DND-41 (cell line): ENCODE measurements at regions not wholly inside any gene's neighbourhood (a gene's known extent, or its start where the extent isn't known, plus 50 kb on each side); places are given as distances from the start of the nearest gene placed in this dataset.

Experiments
- ATAC-seq: fragments of 200-7000 bp; cut with Tn5 transposase; 3 replicates; pipeline ENCODE4 v1.9.1; 2021; ENCODE audit warnings: low read depth; ENCODE audit not compliant: insufficient read depth
- DNase-seq: peaks from one replicate; pipeline ENCODE4 v3.0.0-alpha.2; 2020
- H2AFZ ChIP-seq: 2 replicates; pipeline ENCODE4 v1.6.0; 2012; ENCODE audit warnings: low read depth, low read length
- H3K27ac ChIP-seq: 2 replicates; pipeline ENCODE4 v1.5.1; 2012; ENCODE audit warnings: low read length, inconsistent platforms
- H3K27me3 ChIP-seq: fragments of 200-600 bp; sonication (generic); 2 replicates; pipeline ENCODE4 v1.6.0; 2012; ENCODE audit warnings: low read length, mild to moderate bottlenecking, inconsistent platforms; ENCODE audit not compliant: insufficient read depth, poor library complexity
- H3K36me3 ChIP-seq: 2 replicates; pipeline ENCODE4 v1.5.1; 2012; ENCODE audit warnings: low read length, inconsistent platforms; ENCODE audit not compliant: insufficient read depth
- H3K4me1 ChIP-seq: 2 replicates; pipeline ENCODE4 v1.5.1; 2012; ENCODE audit warnings: mild to moderate bottlenecking, low read length; ENCODE audit not compliant: insufficient read depth
- H3K4me2 ChIP-seq: 2 replicates; pipeline ENCODE4 v1.6.0; 2012; ENCODE audit warnings: mild to moderate bottlenecking, moderate library complexity, low read length, inconsistent platforms; ENCODE audit not compliant: insufficient read depth
- H3K4me3 ChIP-seq, 2 experiments: fragments of 200-600 bp in 1 of 2; shearing (Covaris generic) in 1 of 2; 2 replicates each; pipeline ENCODE4 v1.5.1; 2012 to 2016; ENCODE audit warnings: inconsistent platforms in 2 of 2, low read length in 2 of 2, mild to moderate bottlenecking in 2 of 2, low read depth in 1 of 2, moderate library complexity in 1 of 2
- H3K79me2 ChIP-seq: 2 replicates; pipeline ENCODE4 v1.6.0; 2012; ENCODE audit warnings: low read length, inconsistent platforms; ENCODE audit not compliant: insufficient read depth
- H3K9ac ChIP-seq: 2 replicates; pipeline ENCODE4 v1.6.0; 2012; ENCODE audit warnings: low read depth, mild to moderate bottlenecking, inconsistent platforms, low read length, moderate library complexity
- H3K9me3 ChIP-seq: 2 replicates; pipeline ENCODE4 v1.5.1; 2012; ENCODE audit warnings: low read length, moderate library complexity, mild to moderate bottlenecking, inconsistent platforms; ENCODE audit not compliant: insufficient read depth, severe bottlenecking
- H4K20me1 ChIP-seq: 2 replicates; pipeline ENCODE4 v1.6.0; 2012; ENCODE audit warnings: low read length; ENCODE audit not compliant: insufficient read depth
- EZH2 ChIP-seq: IDR thresholded peaks from 3 replicates; pipeline ENCODE4 v1.6.1; 2012; ENCODE audit warnings: borderline replicate concordance, low read depth, mild to moderate bottlenecking, moderate library complexity, low read length, inconsistent platforms; ENCODE audit not compliant: severe bottlenecking
- TF ChIP-seq, protein P1 (sequence below): IDR thresholded peaks from 2 replicates; pipeline ENCODE4 v1.5.1; 2012; ENCODE audit warnings: borderline replicate concordance, low read length, moderate library complexity, mild to moderate bottlenecking; ENCODE audit not compliant: poor library complexity, severe bottlenecking; ENCODE audit errors: extremely low read depth

DNA sequence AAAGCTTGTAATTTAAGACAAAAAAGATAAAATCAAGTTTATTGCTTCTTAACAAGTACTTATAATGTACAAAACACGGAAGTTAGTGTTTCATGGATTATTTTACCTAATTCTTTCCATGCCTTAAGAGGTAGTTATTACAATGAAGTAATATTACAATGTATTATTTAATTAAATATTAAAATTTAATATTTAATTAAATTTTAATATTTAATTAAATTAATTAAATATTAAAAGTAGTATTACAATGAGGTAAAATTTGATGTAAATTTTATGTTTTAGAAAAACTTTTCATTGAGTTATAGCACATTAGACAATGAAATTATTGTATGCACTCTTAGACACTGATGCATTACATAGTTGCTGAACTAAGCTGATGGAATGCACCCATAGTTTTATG lies 220.7 kb upstream of the NETO1 start:
- Histone ChIP-seq H3K4me2 (no peak overlapping the region), H3K9me3 (no peaks in the 10 kb centered on the region), H3K79me2 (no peaks in the 10 kb centered on the region), H3K36me3 (no peaks in the 10 kb centered on the region), H3K27ac (no peak overlapping the region), H3K27me3 (no peaks in the 10 kb centered on the region), H4K20me1 (no peaks in the 10 kb centered on the region), H3K9ac (no peak overlapping the region), H3K4me3 (no peak overlapping the region), H2AFZ (no peak overlapping the region), H3K4me1 (no peaks in the 10 kb centered on the region)
- no peak for ATAC-seq
- TF ChIP-seq EZH2 = no peak
- TF ChIP-seq, protein P1, sequence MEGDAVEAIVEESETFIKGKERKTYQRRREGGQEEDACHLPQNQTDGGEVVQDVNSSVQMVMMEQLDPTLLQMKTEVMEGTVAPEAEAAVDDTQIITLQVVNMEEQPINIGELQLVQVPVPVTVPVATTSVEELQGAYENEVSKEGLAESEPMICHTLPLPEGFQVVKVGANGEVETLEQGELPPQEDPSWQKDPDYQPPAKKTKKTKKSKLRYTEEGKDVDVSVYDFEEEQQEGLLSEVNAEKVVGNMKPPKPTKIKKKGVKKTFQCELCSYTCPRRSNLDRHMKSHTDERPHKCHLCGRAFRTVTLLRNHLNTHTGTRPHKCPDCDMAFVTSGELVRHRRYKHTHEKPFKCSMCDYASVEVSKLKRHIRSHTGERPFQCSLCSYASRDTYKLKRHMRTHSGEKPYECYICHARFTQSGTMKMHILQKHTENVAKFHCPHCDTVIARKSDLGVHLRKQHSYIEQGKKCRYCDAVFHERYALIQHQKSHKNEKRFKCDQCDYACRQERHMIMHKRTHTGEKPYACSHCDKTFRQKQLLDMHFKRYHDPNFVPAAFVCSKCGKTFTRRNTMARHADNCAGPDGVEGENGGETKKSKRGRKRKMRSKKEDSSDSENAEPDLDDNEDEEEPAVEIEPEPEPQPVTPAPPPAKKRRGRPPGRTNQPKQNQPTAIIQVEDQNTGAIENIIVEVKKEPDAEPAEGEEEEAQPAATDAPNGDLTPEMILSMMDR = no peak
- no peak for DNase-seq

DNA sequence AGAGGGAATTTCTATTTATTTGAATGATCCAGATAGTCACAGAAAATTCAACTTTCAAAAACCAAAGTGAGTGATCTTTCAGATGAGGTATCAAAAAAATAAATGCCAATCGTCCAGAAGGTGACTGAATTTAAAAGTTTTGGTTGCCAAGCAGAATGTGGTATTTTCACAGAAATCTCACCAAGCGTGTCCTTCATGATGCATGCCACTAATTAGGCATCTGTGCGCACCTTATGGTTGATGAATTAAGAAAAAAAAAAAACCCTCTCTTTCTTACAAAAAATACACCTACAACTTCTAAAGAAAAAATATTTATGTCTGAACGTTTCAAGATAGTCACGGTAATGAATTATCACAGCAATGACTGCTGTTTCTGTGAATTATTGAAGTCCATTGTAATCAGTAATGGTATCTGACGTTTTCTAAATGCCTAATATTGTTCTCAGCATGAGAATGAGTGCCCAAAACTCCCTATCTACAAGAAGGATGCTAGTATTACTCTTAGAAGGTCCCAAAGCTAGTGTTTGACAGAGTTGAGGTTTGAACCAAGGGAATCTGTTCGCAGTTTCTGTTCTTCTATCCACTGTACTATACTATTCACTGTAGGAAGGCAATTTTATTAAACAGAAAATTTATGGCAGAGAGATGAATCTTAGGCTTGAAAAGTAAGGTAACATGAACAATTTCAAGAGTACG lies 219.6 kb upstream of the NETO1 start:
- H3K4me3 ChIP-seq = no peak overlapping the region
- H3K79me2 ChIP-seq = no peaks in the 10 kb centered on the region
- DNase-seq (no peak), ATAC-seq (no peak)
- no peak overlapping the region for H3K27ac ChIP-seq
- no peaks in the 10 kb centered on the region for H3K27me3 ChIP-seq
- no peaks in the 10 kb centered on the region for H3K4me1 ChIP-seq
- no peak overlapping the region for H2AFZ ChIP-seq
- H3K36me3 ChIP-seq = no peaks in the 10 kb centered on the region
- no peaks in the 10 kb centered on the region for H3K9me3 ChIP-seq
- H4K20me1 ChIP-seq = no peaks in the 10 kb centered on the region
- no peak overlapping the region for H3K4me2 ChIP-seq
- H3K9ac ChIP-seq = no peak overlapping the region
- no peak for TF ChIP-seq EZH2
- TF ChIP-seq, protein P1 = no peak

DNA sequence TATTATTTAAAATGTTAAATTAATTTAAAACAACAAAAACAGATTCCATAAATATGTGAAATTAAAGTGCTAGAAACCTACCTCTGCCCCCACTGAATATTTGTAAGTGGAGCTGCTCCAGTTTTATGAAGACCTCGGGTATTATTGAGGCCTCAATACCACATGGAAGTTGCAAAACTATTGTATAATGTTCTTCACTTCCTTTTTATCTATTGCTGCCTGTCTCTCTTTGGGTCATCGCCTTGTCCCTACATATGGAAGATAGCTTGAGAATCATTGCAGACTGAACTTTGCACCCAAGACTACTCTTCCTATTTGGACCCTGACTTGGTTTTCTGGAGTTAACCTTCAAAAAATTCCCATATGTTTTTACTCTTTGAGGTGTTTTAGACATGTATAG lies 212.1 kb upstream of the NETO1 start:
- no peaks in the 10 kb centered on the region for H4K20me1 ChIP-seq
- no peaks in the 10 kb centered on the region for H3K27me3 ChIP-seq
- H3K9me3 ChIP-seq = no peaks in the 10 kb centered on the region
- TF ChIP-seq, protein P1 = no peak
- TF ChIP-seq EZH2 = no peak
- no peaks in the 10 kb centered on the region for H3K4me1 ChIP-seq
- no peak overlapping the region for H2AFZ ChIP-seq
- DNase-seq (no peak), ATAC-seq (no peak)
- no peak overlapping the region for H3K4me2 ChIP-seq
- no peak overlapping the region for H3K4me3 ChIP-seq
- no peak overlapping the region for H3K9ac ChIP-seq
- H3K27ac ChIP-seq = no peak overlapping the region
- no peaks in the 10 kb centered on the region for H3K36me3 ChIP-seq
- H3K79me2 ChIP-seq = no peaks in the 10 kb centered on the region
